GM20000 (cell line): ENCODE measurements at regions not wholly inside any gene's neighbourhood (a gene's known extent, or its start where the extent isn't known, plus 50 kb on each side); places are given as distances from the start of the nearest gene placed in this dataset.
"Not testable (repeated sequence)": the region's sequence is repeated elsewhere in the genome, so short reads cannot be mapped to it uniquely, and the experiment has no call there.

Experiments used
- DNase-seq: peaks from one replicate; pipeline ENCODE4 v3.0.0; 2012; ENCODE audit warnings: low spot score
- TF ChIP-seq, protein P1 (sequence below): IDR thresholded peaks from 2 replicates; pipeline ENCODE4 v1.5.1; 2012; ENCODE audit warnings: mild to moderate bottlenecking, control low read depth; ENCODE audit errors: extremely low read depth, missing control alignments

DNA sequence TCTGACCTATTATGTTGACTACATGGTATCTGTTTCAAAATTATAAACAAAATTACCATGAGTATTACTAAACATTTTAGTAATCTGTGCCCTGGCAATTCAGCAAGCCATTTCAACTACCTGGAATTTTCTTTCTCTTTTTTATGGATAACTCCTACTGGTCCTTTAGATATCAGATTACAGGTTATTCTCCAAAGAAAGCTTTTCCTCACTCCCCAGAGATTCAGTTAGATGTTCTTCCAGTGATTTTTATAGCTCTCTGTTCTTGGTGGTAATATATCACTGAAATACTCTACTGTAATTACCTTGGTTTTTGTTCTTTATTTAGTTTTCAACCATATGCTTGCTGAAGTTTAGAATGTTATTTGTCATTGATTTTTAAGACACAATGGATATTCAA lies 930.2 kb upstream of the FOXG1 start:
- no peak for DNase-seq
- TF ChIP-seq, protein P1, sequence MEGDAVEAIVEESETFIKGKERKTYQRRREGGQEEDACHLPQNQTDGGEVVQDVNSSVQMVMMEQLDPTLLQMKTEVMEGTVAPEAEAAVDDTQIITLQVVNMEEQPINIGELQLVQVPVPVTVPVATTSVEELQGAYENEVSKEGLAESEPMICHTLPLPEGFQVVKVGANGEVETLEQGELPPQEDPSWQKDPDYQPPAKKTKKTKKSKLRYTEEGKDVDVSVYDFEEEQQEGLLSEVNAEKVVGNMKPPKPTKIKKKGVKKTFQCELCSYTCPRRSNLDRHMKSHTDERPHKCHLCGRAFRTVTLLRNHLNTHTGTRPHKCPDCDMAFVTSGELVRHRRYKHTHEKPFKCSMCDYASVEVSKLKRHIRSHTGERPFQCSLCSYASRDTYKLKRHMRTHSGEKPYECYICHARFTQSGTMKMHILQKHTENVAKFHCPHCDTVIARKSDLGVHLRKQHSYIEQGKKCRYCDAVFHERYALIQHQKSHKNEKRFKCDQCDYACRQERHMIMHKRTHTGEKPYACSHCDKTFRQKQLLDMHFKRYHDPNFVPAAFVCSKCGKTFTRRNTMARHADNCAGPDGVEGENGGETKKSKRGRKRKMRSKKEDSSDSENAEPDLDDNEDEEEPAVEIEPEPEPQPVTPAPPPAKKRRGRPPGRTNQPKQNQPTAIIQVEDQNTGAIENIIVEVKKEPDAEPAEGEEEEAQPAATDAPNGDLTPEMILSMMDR: no peak

DNA sequence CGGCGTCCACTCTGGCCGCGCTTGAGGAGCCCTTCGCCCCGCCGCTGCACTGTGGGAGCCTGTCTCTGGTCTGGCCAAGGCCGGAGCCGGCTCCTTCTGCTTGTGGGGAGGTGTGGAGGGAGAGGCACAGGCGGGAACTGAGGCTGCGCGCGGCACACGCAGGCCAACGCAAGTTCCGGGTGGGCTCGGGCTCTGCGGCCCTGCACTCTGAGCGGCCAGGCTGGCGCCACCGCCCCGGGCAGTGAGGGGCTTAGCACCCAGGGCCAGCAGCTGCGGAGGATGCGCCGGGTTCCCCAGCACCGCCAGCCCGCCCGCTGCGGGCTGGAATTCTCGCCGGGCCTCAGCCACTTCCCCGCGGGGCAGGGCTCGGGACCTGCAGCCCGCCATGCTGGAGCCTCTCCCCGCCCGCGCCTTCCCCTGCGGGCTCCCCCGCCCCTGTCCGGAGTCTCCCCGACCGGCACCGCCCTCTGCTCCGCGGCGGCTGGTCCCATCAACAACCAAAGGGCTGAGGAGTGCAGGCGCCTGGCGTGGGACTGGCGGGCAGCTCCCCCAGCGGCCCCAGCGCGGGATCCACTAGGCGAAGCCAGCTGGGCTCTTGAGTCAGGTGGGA lies 921.2 kb upstream of the FOXG1 start:
- TF ChIP-seq, protein P1: no peak
- no peak for DNase-seq

DNA sequence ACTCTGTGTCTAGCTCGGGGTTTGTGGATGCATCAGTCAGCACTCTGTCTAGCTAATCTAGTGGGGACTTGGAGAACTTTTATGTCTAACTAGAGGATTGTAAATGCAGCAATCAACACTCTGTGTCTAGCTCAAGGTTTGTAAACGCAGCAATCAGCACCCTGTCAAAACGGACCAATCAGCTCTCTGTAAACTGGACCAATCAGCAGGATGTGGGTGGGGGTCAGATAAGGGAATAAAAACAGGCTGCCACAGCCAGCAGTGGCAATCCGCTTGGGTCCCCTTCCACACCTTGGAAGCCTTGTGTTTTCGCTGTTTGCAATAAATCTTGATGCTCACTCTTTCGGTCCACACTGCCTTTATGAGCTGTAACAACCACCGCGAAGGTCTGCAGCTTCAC lies 920.7 kb upstream of the FOXG1 start:
- DNase-seq: no peak
- TF ChIP-seq, protein P1: no peak

DNA sequence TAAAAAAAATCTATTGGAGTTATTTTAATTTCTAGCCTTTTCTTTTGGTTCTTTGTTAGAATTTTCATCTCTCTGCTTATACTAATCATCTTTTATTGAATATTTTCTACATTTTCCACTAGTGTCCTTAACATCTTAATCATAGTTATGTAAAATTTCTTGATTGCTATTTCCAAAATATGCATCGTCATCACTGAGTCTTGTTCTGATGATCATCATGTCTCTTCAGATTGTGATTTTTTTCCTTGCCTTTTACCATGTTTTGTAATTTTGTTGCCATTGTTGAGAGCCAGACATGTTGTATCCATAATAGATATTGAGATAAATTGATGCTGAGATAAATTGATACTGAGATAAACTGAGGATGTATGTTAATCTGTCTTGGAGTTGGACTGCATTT lies 919.1 kb upstream of the FOXG1 start:
- not testable (repeated sequence) for DNase-seq

DNA sequence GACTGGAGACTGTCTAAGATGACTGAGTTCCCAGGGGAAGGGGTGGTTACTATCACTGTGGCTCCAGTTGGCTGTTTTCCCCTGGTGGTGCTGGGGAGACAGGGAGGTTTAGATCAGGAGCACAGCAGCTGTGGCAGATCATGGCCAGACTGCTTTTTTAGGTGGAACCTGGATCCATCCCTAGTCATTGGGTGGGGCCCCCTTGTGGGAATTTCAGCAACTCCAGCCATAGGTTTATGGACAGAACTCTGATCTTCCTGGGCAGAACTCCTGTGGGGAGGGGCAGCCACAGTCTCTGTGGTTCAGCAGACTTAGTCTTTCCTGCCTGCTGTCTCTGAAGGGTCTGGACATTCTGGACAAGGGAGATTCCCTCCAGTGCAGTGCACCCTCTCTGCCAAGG lies 917.4 kb upstream of the FOXG1 start:
- DNase-seq: not testable (repeated sequence)

DNA sequence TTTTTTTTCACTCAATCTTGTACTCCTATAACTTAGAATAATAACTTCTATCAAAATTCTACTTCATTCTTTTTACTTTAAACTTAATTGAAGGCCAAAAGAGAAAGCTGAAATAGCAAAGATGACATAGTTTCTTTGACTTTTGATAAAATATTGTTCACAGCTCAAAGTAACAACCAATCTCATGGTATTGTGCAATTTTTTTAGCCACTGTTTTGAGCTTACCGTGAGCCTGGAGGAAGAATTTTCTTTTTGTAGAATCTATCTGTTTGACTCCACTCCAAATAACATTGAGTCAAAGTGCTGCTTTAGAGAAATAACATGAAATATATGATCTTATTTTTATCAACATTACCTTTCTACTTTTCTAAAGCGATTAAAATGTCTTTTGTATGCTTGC lies 903.9 kb upstream of the FOXG1 start:
- DNase-seq: no peak
- TF ChIP-seq, protein P1: no peak

DNA sequence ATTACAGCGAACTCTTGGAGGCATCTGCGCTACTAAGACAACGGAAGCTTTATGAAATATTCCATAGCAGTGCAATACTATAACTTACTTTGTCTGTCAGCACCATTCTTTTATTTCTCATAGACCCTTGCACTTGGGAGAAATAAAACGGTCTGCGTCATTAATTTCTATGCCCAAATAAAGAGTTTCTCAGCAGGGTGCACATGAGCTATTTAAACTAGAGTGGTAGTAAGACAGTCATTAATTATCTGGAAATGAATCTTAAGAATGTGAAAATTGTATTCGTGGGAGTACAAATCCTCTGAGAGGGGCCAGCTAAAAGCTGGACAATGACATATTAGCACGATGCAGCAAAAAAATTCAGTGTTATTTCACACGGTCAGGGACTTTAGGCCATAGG lies 903.4 kb upstream of the FOXG1 start:
- TF ChIP-seq, protein P1: no peak

DNA sequence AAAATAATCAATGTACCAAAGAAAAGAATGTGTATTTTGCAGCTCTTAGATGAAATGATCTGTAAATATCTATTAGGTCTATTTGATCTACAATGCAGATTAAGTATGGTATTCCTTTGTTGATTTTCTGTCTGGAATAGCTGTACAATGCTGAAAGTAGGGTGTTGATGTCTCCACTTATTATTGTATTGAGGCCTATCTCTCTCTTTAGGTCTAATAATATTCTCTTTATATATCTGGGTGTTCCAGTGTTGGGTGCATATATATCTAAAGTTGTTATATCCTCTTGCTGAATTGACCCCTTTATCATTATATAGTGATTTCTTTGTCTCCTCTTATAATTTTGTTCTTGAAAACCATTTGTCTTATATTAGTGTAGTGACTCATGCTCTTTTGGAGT lies 885.5 kb upstream of the FOXG1 start:
- TF ChIP-seq, protein P1: no peak
- DNase-seq: no peak

More for the DNA sequence above, 903.4 kb upstream of the FOXG1 start:
- no peak for DNase-seq
